22Rv1 (cell line): ENCODE measurements at regions not wholly inside any gene's neighbourhood (a gene's known extent, or its start where the extent isn't known, plus 50 kb on each side); places are given as distances from the start of the nearest gene placed in this dataset.
"Not testable (repeated sequence)": the region's sequence is repeated elsewhere in the genome, so short reads cannot be mapped to it uniquely, and the experiment has no call there.

Experiments
- H3K27ac ChIP-seq: fragments of 450-650 bp; 2 replicates; pipeline ENCODE4 v1.5.1; 2017
- ZFX ChIP-seq: fragments of 450-650 bp; IDR thresholded peaks from 2 replicates; pipeline ENCODE4 v1.6.1; 2017; ENCODE audit warnings: antibody characterized with exemption, borderline replicate concordance
- TF ChIP-seq, protein P1 (sequence below): fragments of 450-650 bp; IDR thresholded peaks from 2 replicates; pipeline ENCODE4 v1.5.1; 2017; ENCODE audit warnings: mild to moderate bottlenecking

DNA sequence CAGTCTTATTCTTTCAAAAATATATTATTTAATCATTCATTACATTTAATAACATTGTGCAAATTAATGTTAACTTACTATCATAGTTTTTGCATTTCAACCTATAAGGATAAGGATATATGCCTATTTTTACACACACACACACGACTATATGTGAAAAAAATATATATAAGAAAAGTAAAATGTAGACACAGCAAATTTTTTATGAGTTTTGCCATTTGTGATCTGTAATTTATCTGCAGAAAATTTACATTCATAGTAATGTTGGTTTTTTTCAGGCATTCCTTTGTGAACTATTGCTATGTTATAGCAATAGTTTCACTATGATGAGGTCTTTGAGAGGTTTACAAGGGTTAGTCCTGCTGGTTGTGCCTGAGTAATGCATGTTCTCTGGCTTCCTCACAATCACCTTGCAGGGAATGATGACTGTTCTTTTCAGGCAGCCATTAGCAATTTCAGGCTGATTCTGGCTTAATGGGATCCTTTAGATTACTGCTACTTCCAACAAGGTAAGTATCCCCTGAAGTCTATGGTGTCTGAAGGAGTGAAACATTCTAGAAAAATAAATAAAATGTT lies 183.7 kb upstream of the CDK1 start:
- no peak overlapping the region for H3K27ac ChIP-seq

DNA sequence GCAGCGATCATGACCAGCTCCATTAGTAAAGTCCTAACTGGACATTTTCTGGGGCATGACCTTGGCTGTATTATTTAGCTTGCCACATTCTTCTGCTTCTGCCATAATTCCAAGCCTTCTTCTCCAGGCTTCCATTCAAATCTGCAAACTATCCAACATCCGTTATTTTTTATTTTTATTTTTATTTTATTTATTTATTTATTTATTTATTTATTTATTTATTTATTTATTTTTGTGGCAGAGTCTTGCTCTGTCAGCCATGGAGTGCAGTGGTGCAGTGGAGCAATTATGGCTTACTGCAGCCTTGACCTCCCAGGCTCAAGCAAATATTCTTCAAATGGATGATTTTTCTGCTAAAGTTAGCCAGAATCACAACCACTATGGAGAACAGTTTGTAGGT lies 187.2 kb upstream of the CDK1 start:
- TF ChIP-seq, protein P1, sequence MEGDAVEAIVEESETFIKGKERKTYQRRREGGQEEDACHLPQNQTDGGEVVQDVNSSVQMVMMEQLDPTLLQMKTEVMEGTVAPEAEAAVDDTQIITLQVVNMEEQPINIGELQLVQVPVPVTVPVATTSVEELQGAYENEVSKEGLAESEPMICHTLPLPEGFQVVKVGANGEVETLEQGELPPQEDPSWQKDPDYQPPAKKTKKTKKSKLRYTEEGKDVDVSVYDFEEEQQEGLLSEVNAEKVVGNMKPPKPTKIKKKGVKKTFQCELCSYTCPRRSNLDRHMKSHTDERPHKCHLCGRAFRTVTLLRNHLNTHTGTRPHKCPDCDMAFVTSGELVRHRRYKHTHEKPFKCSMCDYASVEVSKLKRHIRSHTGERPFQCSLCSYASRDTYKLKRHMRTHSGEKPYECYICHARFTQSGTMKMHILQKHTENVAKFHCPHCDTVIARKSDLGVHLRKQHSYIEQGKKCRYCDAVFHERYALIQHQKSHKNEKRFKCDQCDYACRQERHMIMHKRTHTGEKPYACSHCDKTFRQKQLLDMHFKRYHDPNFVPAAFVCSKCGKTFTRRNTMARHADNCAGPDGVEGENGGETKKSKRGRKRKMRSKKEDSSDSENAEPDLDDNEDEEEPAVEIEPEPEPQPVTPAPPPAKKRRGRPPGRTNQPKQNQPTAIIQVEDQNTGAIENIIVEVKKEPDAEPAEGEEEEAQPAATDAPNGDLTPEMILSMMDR = no peak
- no peak for TF ChIP-seq ZFX
- H3K27ac ChIP-seq = no peak overlapping the region

More for the DNA sequence above, 183.7 kb upstream of the CDK1 start:
- TF ChIP-seq, protein P1 = no peak
- TF ChIP-seq ZFX = no peak

DNA sequence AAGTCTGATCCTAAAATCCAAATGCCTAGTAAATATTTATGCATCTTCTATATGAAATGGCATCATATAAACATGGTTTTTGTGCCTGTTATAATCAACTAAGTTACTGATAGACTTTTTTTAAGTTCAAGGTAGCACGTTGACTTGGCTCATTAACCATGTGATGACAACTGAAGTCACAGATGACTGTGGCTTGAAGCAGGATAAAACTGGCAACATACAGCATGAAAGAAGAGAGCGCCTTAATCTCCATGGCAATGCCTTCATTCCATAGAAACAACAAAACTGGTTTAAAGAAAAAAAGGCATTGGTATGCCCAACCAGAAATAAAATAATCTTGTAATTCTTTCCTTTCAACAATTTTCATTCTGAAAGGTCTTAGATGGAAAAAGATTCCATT lies 188.9 kb upstream of the CDK1 start:
- no peak for TF ChIP-seq ZFX
- TF ChIP-seq, protein P1 = no peak
- no peak overlapping the region for H3K27ac ChIP-seq

DNA sequence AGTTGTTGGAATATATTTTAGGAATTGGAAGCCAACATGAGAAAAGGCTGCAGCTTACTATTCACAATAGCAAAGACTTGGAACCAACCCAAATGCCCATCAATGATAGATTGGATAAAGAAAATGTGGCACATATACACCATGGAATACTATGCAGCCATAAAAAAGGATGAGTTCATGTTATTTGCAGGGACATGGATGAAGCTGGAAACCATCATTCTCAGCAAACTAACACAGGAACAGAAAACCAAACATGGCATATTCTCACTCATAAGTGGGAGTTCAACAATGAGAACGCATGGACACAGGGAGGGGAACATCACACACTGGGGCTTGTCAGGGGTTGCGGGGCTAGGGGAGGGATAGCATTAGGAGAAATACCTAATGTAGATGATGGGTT lies 192.1 kb upstream of the ANK3 start:
- not testable (repeated sequence) for H3K27ac ChIP-seq

DNA sequence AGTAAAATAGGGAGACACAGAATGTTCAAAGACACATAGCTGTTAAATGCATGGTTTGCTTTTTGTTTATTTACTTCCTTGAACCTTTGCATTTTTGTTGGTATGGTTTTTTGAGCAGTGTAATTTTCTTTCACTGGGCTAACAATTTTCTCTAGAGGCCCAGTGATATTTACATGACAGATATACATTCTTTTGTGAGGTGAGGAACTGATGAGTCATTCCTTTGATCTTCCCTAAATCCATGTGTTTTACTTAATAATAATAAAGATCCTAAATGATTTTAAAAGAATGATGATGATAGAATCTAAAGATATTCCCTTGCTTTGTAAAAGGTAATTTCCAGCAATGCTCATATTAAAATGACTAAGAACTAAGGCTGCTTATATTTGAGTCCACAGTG lies 188.5 kb upstream of the ANK3 start:
- TF ChIP-seq ZFX = no peak
- TF ChIP-seq, protein P1 = no peak
- no peak overlapping the region for H3K27ac ChIP-seq

DNA sequence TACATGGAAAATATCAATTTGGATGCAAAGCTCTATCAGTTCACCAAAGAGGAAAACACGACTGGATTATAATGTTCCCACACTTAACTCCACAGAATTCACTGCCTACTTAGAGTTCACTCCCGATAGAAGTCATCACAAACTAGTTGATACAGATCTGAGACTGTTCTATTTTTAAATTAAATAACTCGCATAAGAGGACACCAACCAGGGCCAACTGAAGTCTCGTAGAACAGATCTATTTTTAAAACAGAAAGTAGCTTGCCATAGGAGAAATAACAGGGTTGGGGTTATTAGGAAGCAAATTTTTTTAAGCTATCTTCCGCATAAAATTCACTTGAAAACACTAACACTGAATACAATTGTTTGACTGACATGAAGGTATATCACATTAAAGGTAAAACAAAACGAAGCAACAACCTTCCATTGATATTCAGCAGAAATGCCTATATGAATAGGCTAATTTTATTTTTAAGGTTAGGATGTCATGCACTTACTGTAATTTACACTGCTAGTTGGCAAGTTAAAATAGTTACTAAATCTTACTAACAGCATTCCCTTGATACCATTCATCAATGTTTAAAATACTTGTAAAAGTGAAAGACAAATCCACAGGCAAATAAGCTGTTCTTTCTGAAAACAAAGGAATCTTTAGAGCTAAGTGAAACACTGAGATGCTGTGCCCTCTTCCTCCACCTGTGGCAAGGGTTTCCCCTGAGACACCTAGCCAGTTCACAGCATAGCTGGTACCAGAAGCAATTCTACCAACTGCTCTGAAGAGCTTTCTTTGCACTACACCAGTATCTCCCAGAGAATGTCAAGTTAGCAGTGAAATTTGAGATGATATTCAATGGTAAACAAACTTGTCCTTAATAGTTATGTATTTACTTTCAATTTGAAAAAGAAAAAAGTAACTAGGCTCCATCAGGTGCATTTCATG lies 186.7 kb upstream of the ANK3 start:
- peak overlapping the region; percentile 52 for H3K27ac ChIP-seq
- TF ChIP-seq ZFX = no peak
- TF ChIP-seq, protein P1 = no peak

DNA sequence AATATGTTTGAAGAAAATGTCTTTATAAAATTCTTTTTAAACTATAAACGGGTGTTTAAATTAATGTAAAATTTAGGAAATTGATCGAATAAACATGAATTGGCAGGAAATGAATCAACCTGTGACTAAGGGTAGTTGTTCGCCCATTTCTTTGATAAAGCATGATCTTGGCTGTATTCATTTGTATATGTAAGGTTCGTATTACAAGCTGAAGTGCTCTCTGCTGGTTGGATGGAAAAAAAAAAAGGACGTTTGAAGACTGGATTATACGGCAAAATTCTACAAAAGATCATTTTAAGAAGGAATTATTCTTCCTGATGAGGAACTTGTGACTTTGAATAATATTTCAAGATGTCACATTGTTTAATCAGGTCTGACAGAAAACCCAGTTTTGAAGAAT lies 185.4 kb upstream of the ANK3 start:
- TF ChIP-seq, protein P1 = no peak
- TF ChIP-seq ZFX = no peak
- no peak overlapping the region for H3K27ac ChIP-seq

DNA sequence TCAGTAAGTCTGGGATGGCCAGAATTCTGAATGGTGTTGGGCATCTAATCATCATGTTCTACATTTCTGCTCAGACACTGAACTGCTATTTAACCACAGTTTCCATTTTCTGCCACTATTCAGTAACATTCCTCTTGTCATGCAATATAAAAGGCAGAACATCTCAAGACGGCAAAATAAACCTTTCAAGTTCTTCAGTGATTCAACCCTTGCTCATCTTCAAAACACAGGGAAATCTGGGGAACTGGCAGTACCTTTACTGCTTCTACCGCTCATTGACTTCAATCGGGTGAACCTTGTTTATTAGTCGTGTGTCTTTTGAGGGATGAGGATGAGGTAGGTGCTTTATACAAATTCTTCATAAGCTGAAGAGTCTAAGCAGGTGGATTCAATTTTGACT lies 184.7 kb upstream of the ANK3 start:
- no peak overlapping the region for H3K27ac ChIP-seq
- TF ChIP-seq, protein P1 = no peak
- TF ChIP-seq ZFX = no peak
